PC-9 (cell line): ENCODE measurements at regions not wholly inside any gene's neighbourhood (a gene's known extent, or its start where the extent isn't known, plus 50 kb on each side); places are given as distances from the start of the nearest gene placed in this dataset.

Source experiments
- BruUV-seq: library from RNA; stranded (reverse); fragments of 400-500 nt; replicated peaks from 2 replicates; lab custom pipeline; 2021; lab: Mats Ljungman, UMichigan
- CTCF ChIA-PET: fragments of 300-600 bp; sonication (Branson Sonifier 250); formaldehyde crosslinking; loops from one replicate; lab custom pipeline; 2022; ENCODE audit warnings: antibody characterized with exemption; lab: Charles Lee
- POLR2A ChIA-PET: fragments of 300-600 bp; sonication (Branson Sonifier 250); formaldehyde crosslinking; loops from one replicate; lab custom pipeline; 2022; ENCODE audit warnings: antibody characterized with exemption; ENCODE audit not compliant: unreplicated experiment; lab: Charles Lee
- DNase-seq, 2 experiments: peaks; one replicate each; pipeline versions ENCODE4 v3.0.0 to v3.0.0-alpha.2; 2015 to 2022; ENCODE audit warnings: mixed read lengths in 1 of 2
- H2AFZ ChIP-seq: fragments of 200-600 bp; sonication (generic); 2 replicates; pipeline ENCODE4 v1.8.1; 2017; ENCODE audit warnings: antibody characterized with exemption
- H3F3A ChIP-seq: fragments of 200-600 bp; sonication (generic); 2 replicates; pipeline ENCODE4 v1.8.1; 2017; ENCODE audit warnings: antibody characterized with exemption, mild to moderate bottlenecking, low read depth; ENCODE audit not compliant: insufficient read depth
- H3K27ac ChIP-seq: fragments of 200-600 bp; sonication (generic); 2 replicates; pipeline ENCODE4 v1.6.1; 2016; ENCODE audit warnings: mixed run types
- H3K27me3 ChIP-seq: fragments of 200-600 bp; sonication (generic); 2 replicates; pipeline ENCODE4 v1.6.1; 2016; ENCODE audit warnings: low read depth, mixed run types; ENCODE audit not compliant: insufficient read depth
- H3K36me3 ChIP-seq: fragments of 200-600 bp; sonication (generic); 2 replicates; pipeline ENCODE4 v1.6.1; 2016; ENCODE audit warnings: low read depth, mixed run types
- H3K4me1 ChIP-seq: fragments of 200-600 bp; sonication (generic); replicated peaks from 2 replicates; pipeline ENCODE4 v1.6.1; 2016; ENCODE audit warnings: mixed run types; ENCODE audit not compliant: insufficient read depth
- H3K4me2 ChIP-seq: fragments of 200-600 bp; sonication (generic); 2 replicates; pipeline ENCODE4 v1.6.1; 2017; ENCODE audit warnings: mixed run types
- H3K4me3 ChIP-seq: fragments of 200-600 bp; sonication (generic); 2 replicates; pipeline ENCODE4 v1.6.1; 2016; ENCODE audit warnings: mixed run types
- H3K79me2 ChIP-seq: fragments of 200-600 bp; sonication (generic); 2 replicates; pipeline ENCODE4 v1.6.1; 2017; ENCODE audit warnings: low read depth, mixed run types
- H3K9me2 ChIP-seq: fragments of 200-600 bp; sonication (generic); 2 replicates; pipeline ENCODE4 v1.8.1; 2017; ENCODE audit warnings: mild to moderate bottlenecking; ENCODE audit not compliant: insufficient read depth
- H3K9me3 ChIP-seq: fragments of 200-600 bp; sonication (generic); 2 replicates; pipeline ENCODE4 v1.8.1; 2016; ENCODE audit warnings: low read depth; ENCODE audit not compliant: insufficient read depth
- H4K20me1 ChIP-seq: fragments of 200-600 bp; sonication (generic); 2 replicates; pipeline ENCODE4 v1.8.1; 2017; ENCODE audit not compliant: insufficient read depth
- CTCF ChIP-seq: fragments of 200-600 bp; sonication (generic); conservative IDR thresholded peaks from 2 replicates; pipeline ENCODE4 v1.6.1; 2017; ENCODE audit warnings: mixed run types, antibody characterized with exemption, mild to moderate bottlenecking, moderate library complexity
- EZH2 ChIP-seq: fragments of 200-600 bp; sonication (generic); IDR thresholded peaks from 2 replicates; pipeline ENCODE4 v1.8.0; 2017; ENCODE audit warnings: antibody characterized with exemption, low read depth
- intact Hi-C: fragments of 100-400 bp; cut with micrococcal nuclease; formaldehyde crosslinking; loops from one replicate; pipeline ENCODE4 v1.10.0; 2022; ENCODE audit not compliant: unreplicated experiment

- CTCF ChIA-PET, result no interaction called here
- no peak overlapping the region for H2AFZ ChIP-seq
- H3F3A ChIP-seq, result no peaks in the 10 kb centered on the region
- no peaks in the 10 kb centered on the region for H3K36me3 ChIP-seq
- H3K4me2 ChIP-seq, result no peak overlapping the region
- H3K27me3 ChIP-seq, result peaks cover 29% of the 10 kb centered on the region
- POLR2A ChIA-PET, result no interaction called here
- no peak overlapping the region for H3K27ac ChIP-seq
- H3K4me1 ChIP-seq, result no peaks in the 10 kb centered on the region
- H4K20me1 ChIP-seq, result no peaks in the 10 kb centered on the region
- no peaks in the 10 kb centered on the region for H3K79me2 ChIP-seq
- no peaks in the 10 kb centered on the region for H3K9me2 ChIP-seq
- intact Hi-C loops, result no loop called here
- DNase-seq, result no peak
- no peaks in the 10 kb centered on the region for H3K9me3 ChIP-seq
- H3K4me3 ChIP-seq, result no peak overlapping the region
- no TSS peak for BruUV-seq
- no peak for TF ChIP-seq EZH2
- no peak for TF ChIP-seq CTCF
Observed at GRCh38 chr15:29454506-29454905, 184.9 kb upstream of the NSMCE3 start.

DNA sequence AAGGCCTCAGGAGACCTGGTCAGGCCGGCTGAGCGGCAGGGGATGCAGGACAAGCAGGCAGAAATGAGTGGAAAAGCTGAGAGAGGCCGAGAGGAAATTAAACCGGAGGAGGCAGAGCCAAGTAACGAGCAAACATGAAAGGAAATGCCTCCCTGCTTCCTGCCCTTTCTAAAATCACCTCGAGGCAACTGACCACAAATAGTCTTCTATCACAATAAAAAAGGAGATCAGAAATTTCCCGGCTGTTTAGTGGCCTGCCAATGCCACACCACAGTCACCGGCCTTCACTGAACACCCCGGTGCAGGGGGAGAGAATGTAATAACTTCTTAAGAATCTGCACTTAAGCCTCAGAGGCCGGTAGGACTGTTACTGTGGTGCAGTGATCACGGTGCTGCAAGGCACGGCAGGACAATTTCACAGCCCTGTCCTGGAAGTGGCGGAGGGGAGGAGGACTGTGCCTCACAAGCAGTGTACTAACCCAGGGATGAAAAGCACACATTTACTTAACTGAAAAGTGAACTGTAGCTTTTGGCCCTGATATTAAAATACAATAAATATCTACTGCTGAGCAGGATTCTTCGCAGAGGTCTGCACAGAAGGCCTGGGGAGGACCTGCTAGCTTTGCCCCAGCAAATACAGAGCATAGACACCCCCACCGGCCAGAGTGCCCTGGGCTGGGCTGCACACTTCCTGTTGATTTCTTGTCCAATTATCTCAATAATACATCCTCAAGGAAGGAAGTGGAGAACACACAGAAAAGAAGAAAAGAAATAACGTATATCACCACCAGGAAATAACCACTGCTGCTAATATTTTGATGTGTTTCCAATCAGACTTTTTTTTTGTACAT, 183.5 kb upstream of the NSMCE3 start:
- Histone ChIP-seq H3K79me2 (no peaks in the 10 kb centered on the region), H3K27ac (no peak overlapping the region), H3K4me1 (no peaks in the 10 kb centered on the region), H3K9me3 (no peaks in the 10 kb centered on the region), H3K4me3 (no peak overlapping the region), H3K4me2 (no peak overlapping the region), H3K36me3 (no peaks in the 10 kb centered on the region), H4K20me1 (no peaks in the 10 kb centered on the region), H3K27me3 (peaks cover 25% of the 10 kb centered on the region), H2AFZ (no peak overlapping the region), H3K9me2 (no peaks in the 10 kb centered on the region), H3F3A (no peaks in the 10 kb centered on the region)
- TF ChIP-seq EZH2 (no peak), CTCF (no peak)
- no peak for DNase-seq
- CTCF ChIA-PET, result no interaction called here
- intact Hi-C loops, result no loop called here
- POLR2A ChIA-PET, result no interaction called here
- no TSS peak for BruUV-seq

DNA sequence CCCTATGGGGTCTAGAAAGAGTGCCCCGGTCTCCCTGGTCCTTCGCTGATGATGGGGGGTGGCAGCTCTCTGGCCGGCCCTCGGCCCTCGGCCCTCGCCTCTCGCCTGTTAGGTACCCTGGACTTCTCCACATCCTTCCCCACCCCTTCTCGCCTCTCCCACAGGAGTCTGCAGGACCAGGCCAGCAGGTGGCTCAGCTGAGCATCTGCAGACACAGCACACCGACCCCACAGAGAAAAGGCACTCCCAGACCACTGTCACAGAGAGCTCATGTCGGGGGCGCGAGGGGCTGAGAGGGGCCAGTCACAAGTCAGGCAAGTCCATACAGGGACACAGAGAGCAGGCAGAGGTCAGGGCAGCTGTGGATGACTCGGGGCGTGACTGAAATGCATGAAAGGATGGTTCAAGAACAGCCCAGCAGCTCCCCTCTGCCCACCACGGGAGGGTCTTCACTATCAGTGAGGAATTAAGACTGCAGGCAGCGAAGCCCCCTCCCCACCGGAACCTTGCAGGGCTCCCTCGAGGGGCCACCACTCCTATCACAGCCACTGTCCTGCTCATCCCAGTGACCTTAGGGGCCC, 181.7 kb upstream of the NSMCE3 start:
- intact Hi-C loops, result no loop called here
- Histone ChIP-seq H3K36me3 (no peaks in the 10 kb centered on the region), H3K4me3 (no peak overlapping the region), H3K27me3 (peaks cover 23% of the 10 kb centered on the region; the same call in 1 of the 2 replicates), H3K9me3 (no peaks in the 10 kb centered on the region), H3K27ac (no peak overlapping the region), H4K20me1 (no peaks in the 10 kb centered on the region), H2AFZ (no peak overlapping the region), H3K4me1 (no peaks in the 10 kb centered on the region), H3F3A (no peaks in the 10 kb centered on the region), H3K4me2 (no peak overlapping the region), H3K9me2 (no peaks in the 10 kb centered on the region), H3K79me2 (no peaks in the 10 kb centered on the region)
- POLR2A ChIA-PET, result no interaction called here
- TF ChIP-seq EZH2 (no peak), CTCF (no peak)
- BruUV-seq, result no TSS peak
- DNase-seq, result no peak
- CTCF ChIA-PET, result no interaction called here
